ENCODE measurements at regions not wholly inside any gene's neighbourhood (a gene's known extent, or its start where the extent isn't known, plus 50 kb on each side); places are given as distances from the start of the nearest gene placed in this dataset.
A peak's percentile ranks its signal among the peaks of the same experiment; 100 is the strongest.

DNA sequence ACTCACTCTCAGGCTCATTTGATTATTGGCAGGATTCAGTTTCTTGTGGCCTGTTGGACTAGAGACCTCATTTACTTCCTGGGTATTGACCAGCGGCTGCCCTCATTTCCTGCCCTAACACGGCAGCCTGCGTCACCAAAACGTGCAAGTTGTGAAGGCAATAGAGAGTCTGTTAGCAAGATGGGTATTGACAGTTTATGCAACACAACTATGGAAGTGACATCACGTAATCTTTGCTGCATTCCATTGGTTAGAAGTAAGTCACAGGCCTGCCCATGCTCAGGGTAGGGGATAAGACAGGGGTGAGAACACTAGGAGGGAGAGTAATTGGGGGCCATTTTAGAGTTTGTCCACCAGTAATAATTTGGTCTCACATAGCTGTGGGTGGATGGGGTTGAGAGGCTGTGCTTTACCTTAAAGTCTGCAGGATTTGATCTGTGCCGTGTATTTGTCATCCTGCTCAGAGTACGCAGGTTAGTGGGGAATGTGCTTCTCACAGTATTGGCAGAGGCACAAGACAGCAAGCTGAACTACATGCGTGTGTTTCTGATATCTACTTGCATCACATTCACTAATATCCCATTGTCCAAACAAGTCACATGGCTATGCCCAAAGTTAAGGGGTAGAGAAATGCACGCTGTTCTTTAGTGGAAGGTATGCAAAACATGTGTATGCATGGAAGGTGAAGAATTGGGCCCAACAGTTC lies 83.3 kb downstream of the EDEM1 start:
- no peak for ATAC-seq
- H3K9me3 Mint-ChIP-seq: no peaks in the 10 kb centered on the region
- H3K4me1 Mint-ChIP-seq: no peaks in the 10 kb centered on the region
- no peak overlapping the region for H3K27ac Mint-ChIP-seq
- H3K4me3 Mint-ChIP-seq: no peak overlapping the region
- DNase-seq: no peak
- no peaks in the 10 kb centered on the region for H3K27me3 Mint-ChIP-seq

DNA sequence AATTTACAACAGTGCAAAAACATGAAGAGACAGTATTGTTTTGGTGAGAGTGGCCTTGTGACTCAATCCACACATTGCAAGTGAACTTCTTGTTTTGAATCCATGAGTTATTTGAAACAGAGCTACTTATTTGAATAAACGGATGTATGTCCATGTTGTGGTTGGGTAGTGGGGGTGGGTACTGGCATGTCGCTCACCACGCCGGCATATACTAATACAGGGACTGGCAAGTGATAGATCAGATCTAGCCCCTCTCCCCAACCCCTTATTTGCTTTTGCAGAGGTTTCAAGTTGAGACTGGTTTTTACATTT lies 83.8 kb downstream of the EDEM1 start:
- no peak for ATAC-seq
- no peak overlapping the region for H3K4me3 Mint-ChIP-seq
- no peaks in the 10 kb centered on the region for H3K27me3 Mint-ChIP-seq
- no peak for DNase-seq
- H3K9me3 Mint-ChIP-seq: no peaks in the 10 kb centered on the region
- no peaks in the 10 kb centered on the region for H3K4me1 Mint-ChIP-seq
- H3K27ac Mint-ChIP-seq: no peak overlapping the region

DNA sequence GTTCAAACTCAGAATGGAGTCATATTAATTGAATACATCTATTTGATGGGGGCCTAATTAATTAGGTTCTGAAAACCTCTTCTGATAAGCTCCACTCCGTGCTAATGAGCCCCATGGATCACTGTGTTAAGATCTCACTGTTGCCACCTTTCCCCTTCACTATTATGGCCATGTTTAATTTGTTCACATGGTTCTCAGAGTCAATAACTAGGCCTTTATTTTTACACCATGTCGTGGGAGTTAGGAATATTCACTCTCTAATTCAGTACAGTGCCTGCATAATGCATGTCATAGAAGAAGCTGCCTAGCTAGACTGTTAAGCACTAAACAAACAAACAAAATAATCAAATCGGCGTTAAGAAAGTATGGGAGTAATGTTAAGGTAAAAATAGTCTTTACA lies 84.9 kb downstream of the EDEM1 start:
- Mint-ChIP-seq H3K4me1 (no peaks in the 10 kb centered on the region), H3K27me3 (no peaks in the 10 kb centered on the region), H3K4me3 (no peak overlapping the region), H3K9me3 (no peaks in the 10 kb centered on the region), H3K27ac (no peak overlapping the region)
- ATAC-seq: no peak
- no peak for DNase-seq

DNA sequence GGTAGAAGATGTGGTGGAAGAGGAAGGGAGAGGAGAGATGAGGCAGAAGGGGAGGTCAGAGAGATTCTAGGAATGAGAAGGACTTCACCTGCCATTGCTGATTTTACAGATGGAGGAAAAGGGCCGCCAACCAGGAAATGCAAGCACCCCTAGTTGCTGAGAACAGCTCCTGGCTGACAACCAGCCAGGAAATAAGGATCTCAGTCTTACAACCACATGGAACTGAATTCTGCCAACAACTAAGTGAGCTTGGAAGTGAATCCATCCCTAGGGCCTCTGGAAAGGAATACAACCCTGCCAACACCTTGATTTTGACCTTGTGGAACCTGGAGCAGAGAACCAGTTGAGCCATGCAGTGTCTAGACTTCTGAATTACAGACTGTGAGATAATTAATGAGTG lies 86.6 kb downstream of the EDEM1 start:
- H3K27ac Mint-ChIP-seq: no peak overlapping the region
- no peaks in the 10 kb centered on the region for H3K4me1 Mint-ChIP-seq
- DNase-seq (no peak), ATAC-seq (no peak)
- H3K9me3 Mint-ChIP-seq: peaks cover 0 to 5% of the 10 kb centered on the region in 2 donors
- H3K4me3 Mint-ChIP-seq: no peak overlapping the region
- no peaks in the 10 kb centered on the region for H3K27me3 Mint-ChIP-seq

DNA sequence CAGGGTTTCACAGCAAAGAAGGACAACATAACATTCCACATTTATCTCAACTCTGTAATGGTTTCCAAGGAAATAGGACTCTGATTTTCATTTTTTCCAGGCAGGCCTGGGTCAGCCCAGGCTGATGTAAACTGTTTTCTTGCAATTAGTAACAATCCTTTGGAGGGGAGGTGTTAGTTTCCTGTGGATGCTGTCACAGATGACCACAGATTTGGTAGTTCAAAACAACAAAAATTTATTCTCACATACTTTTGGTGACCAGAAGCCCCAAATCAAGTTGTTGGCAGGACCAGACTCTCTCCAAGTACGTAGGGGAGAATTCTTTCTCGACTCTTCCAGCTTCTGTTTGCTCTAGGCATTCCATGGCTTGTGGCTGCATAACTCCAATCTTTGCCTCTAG lies 88.0 kb downstream of the EDEM1 start:
- H3K4me1 Mint-ChIP-seq: no peaks in the 10 kb centered on the region
- H3K27ac Mint-ChIP-seq: no peak overlapping the region
- H3K27me3 Mint-ChIP-seq: no peaks in the 10 kb centered on the region
- H3K9me3 Mint-ChIP-seq: peaks cover 0 to 9% of the 10 kb centered on the region in 2 donors
- DNase-seq (no peak), ATAC-seq (no peak)
- H3K4me3 Mint-ChIP-seq: no peak overlapping the region

DNA sequence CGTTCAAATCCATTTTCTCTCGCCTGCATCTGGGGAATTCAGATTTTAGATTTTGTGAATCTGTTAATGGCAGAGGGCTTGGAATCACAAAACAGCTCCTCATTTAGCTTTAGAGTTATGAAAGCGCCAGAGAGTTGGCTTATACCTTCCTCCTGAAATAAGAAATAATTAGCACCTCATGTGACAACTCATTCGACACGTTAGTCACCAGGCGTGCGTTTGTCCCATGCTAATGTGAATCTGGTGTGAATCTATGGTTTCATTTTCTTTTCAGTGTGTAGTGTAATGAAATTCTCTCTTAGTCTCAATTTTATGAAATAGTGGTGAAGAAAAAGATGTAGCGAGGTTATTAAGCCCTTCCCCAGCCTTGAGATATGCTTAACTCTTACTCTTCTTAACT lies 89.4 kb downstream of the EDEM1 start:
- Mint-ChIP-seq H3K4me3 (no peak overlapping the region), H3K9me3 (peaks cover 7 to 16% of the 10 kb centered on the region in 2 donors)
- DNase-seq: no peak

DNA sequence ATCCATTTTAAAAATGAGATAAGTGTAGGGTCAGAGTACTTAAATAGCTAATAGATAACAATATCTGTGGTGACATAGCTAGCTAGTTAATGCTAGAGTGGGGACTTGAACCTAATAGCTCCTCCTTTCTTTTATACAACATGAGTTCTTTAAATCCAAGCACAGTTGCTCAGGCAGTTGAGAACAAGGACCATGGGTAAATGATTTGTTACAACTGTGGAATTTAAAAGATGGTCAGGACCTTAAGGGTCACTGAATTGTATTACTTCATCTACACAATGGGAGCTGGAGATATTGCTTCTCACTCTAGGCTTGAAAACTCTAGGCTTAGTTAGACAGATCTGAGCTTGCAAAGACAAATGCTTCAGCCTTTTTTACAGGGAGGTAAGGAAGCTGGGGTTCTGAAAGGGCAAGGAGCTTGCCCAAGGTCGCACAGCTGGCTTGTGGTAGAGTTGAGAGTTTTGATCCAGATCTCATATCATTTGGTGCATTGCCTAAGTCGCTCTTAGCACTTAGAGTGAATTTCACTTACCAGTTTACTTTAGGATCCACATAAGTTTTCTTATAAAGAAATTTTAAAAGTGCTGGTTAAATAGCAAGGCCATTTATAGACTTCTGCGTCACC lies 90.2 kb downstream of the EDEM1 start:
- no peak for DNase-seq
- H3K27me3 Mint-ChIP-seq: no peaks in the 10 kb centered on the region
- H3K27ac Mint-ChIP-seq: no peak overlapping the region
- H3K4me3 Mint-ChIP-seq: no peak overlapping the region
- H3K4me1 Mint-ChIP-seq: no peaks in the 10 kb centered on the region
- peaks cover 11 to 22% of the 10 kb centered on the region in 2 donors for H3K9me3 Mint-ChIP-seq
- no peak for ATAC-seq

More for the DNA sequence above, 89.4 kb downstream of the EDEM1 start:
- no peak overlapping the region for H3K27ac Mint-ChIP-seq
- no peaks in the 10 kb centered on the region for H3K27me3 Mint-ChIP-seq
- ATAC-seq: no peak
- H3K4me1 Mint-ChIP-seq: no peaks in the 10 kb centered on the region

DNA sequence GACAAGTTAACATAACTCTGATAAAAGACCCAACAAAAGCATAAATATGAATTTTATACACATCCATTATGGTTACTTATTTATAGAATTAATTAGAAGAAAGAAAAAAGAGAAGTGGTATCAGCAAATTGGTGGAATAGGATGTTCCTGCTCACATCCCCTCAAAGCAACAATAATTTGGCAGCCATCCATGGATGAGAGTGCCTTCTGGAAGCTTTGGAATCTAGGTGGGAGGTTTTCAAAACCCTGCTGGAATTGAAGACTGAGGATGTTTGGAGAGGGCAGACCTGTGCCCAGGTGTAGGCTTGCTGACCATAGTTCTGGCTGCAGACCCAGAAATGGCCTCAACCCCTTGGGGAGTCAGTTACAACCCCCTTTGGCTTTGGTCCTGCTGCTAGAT lies 91.2 kb downstream of the EDEM1 start:
- H3K9me3 Mint-ChIP-seq: peaks cover 11 to 22% of the 10 kb centered on the region in 2 donors
- no peaks in the 10 kb centered on the region for H3K4me1 Mint-ChIP-seq
- no peak overlapping the region for H3K27ac Mint-ChIP-seq
- DNase-seq (no peak), ATAC-seq (no peak)
- H3K27me3 Mint-ChIP-seq: no peaks in the 10 kb centered on the region
- no peak overlapping the region for H3K4me3 Mint-ChIP-seq

DNA sequence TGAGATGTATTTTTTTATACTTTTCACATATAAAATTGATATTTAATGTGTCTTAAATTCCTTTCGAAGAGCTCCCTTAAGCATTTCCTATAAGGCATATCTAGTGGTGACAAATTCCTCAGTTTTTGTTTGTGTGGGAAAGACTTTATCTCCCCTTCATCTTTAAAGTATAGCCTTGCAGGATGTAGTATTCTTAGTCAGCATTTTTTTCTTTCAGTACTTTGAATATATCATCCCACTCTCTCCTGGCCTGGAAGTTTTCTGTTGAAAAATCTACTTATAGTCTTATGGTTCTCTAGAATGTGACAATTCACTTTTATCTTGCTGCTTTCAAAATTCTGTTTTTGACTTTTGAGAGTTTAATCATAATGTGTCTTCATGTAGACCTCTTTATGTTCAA lies 95.2 kb downstream of the EDEM1 start:
- H3K27me3 Mint-ChIP-seq: no peaks in the 10 kb centered on the region
- H3K4me3 Mint-ChIP-seq: no peak overlapping the region
- H3K9me3 Mint-ChIP-seq: peaks cover 22 to 34% of the 10 kb centered on the region in 2 donors
- no peak overlapping the region for H3K27ac Mint-ChIP-seq
- H3K4me1 Mint-ChIP-seq: no peaks in the 10 kb centered on the region
- DNase-seq (no peak), ATAC-seq (no peak)

DNA sequence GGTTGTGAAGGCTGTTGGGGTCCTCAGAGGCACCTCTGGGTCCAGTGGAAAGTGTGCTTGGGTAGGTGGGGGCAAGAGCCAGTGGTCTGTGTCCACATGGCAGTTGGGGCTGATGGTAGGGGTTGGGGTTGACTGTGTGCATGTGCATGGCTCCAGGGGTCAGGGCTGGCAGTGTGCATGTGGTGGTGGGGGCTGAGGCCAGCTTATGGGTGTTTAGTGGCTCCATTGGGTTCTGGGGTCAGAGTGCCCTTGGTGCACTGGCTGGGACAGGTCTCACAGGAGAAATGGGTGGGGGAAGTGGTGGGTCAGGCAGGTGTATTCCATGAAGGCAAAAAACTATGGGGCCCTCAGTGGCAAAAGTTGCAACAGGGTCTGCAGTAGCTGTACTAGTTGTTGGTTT lies 97.9 kb downstream of the EDEM1 start:
- Mint-ChIP-seq H3K27ac (peak overlapping the region in 1 of 2 donors; percentile 45), H3K9me3 (peaks cover 28 to 35% of the 10 kb centered on the region in 2 donors), H3K4me3 (no peak overlapping the region), H3K27me3 (no peaks in the 10 kb centered on the region), H3K4me1 (no peaks in the 10 kb centered on the region)
- ATAC-seq (no peak), DNase-seq (no peak)

DNA sequence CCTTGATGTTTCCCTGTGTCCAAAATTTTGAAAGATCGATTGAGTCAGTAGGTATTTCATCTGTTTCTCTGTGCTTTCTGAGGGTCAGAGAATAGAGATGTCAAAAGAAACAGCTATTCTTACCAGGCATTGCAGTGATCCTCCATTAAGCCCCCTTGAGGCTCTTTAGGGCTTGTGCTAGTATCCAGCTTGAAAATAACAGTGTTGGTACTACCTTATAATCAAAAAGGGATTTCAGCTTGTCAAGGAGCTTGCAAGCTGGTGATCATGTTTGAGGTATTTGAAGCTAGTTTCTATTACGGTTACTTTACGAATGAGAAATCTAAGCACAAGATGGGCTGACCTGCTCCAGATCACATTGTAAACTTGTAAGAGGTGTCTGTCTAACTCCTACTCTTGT lies 103.4 kb downstream of the EDEM1 start:
- Mint-ChIP-seq H3K4me3 (no peak overlapping the region), H3K9me3 (peaks cover 10 to 14% of the 10 kb centered on the region in 2 donors), H3K4me1 (no peaks in the 10 kb centered on the region), H3K27ac (no peak overlapping the region), H3K27me3 (no peaks in the 10 kb centered on the region)
- ATAC-seq (no peak), DNase-seq (no peak)

DNA sequence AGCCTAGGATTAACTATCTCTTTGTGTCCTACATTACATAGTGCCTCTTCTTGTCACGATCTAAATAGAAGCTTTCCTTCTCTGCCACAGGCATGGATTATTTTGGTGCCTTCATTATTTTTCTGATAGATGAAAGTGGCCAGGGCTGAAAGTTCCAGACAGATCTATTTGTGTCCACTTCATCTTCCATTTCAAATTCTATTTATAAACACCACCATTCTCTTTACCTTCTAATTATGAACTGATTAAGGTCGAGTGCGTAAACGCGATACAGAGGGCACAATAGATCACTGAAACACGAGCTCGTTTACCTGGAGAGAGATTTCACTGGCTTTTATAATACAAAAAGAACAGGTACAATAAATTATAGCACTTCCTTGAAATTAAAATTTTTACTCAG lies 105.0 kb downstream of the EDEM1 start:
- H3K27ac Mint-ChIP-seq: no peak overlapping the region
- ATAC-seq (no peak), DNase-seq (no peak)
- no peak overlapping the region for H3K4me3 Mint-ChIP-seq
- peaks cover 9 to 10% of the 10 kb centered on the region in 2 donors for H3K9me3 Mint-ChIP-seq
- H3K4me1 Mint-ChIP-seq: no peaks in the 10 kb centered on the region
- no peaks in the 10 kb centered on the region for H3K27me3 Mint-ChIP-seq

DNA sequence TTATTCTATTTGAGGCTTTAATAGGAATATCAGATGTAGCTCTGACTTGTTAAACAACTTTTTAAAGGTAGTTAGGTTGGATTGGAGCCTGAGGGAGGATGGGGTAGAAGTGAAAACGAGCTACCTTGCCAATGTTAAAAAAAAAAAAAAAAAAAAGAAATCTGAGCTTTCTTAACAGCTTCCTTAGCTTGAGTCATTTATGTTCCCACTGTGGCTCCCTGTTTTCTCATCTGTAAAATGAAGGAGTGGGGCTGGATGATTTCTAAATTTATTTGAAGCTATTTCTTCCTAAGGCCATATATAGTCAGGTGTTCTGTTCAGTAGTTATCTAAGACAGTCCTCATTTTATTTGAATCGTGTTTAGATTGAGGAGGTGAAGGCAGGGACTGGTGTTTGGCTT lies 105.7 kb downstream of the EDEM1 start:
- ATAC-seq (no peak), DNase-seq (no peak)
- Mint-ChIP-seq H3K4me3 (no peak overlapping the region), H3K27ac (no peak overlapping the region), H3K27me3 (no peaks in the 10 kb centered on the region), H3K4me1 (peaks cover 4% of the 10 kb centered on the region), H3K9me3 (peaks cover 6 to 9% of the 10 kb centered on the region in 2 donors)

DNA sequence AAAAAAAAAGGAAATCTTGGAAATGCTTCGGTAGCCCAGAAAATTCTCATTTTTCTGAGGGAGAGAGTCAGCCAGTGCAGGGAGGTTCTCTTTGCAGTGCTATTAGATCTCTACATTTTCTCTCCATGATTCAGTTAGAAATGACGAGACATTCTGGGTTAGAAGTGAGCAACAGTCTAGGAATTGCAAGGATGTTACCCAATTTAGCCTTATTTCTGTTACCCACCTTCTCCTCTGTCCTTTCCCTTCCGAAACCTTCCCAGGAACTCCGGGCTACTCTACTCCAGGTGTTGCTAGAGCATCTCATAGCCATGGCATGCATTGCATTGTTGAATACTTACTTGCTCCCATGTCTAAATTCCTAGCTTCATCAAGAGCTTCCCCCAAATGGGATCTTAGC lies 106.8 kb downstream of the EDEM1 start:
- ATAC-seq: no peak
- Mint-ChIP-seq H3K27ac (no peak overlapping the region), H3K9me3 (peaks cover 0 to 4% of the 10 kb centered on the region in 2 donors), H3K4me3 (no peak overlapping the region), H3K4me1 (peaks cover 4% of the 10 kb centered on the region), H3K27me3 (no peaks in the 10 kb centered on the region)
- DNase-seq: no peak

DNA sequence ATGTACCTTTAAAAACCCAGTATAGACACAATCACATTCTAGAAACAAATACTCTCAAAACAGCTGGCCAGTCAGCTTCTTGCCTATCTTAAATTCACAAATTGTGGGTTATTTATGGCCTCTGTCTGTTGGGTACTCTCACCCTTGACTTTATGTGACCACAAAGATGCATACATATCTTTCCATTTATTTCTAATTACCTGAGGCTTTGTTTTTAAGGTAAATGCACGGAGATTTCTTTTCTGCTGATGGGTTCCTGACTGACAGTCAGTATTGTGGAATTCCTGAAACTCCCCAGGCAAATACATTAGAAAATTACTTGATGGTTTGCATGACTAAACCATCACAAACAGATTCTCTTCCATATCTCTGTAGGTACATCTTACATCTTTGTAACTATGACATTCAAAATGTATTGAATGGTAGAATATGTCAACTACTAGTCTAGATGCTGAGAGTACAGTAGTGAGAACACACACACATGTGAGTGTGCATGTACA lies 107.7 kb downstream of the EDEM1 start:
- Mint-ChIP-seq H3K4me3 (no peak overlapping the region), H3K4me1 (peaks cover 4% of the 10 kb centered on the region), H3K9me3 (peaks cover 0 to 4% of the 10 kb centered on the region in 2 donors), H3K27ac (no peak overlapping the region), H3K27me3 (no peaks in the 10 kb centered on the region)
- ATAC-seq (no peak), DNase-seq (no peak)

DNA sequence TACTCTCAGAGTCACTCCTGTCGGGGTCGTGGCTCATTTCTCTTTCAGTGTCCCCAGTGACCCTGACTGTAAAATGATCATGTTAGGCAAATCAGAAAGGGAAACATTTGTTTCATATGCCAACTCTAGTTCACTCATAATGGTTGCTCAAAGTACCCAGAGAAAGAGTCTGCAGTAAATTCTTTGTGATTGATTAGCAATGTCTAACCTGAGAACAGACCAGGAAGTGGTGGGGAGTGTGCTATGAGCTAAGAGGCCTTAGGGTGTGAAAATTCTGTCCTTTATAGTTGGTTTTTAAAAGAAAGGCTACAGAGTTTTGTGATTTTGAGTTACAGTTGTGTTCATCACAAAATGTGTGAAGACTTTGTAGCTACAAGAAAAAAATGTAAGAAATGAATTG lies 108.9 kb downstream of the EDEM1 start:
- H3K4me1 Mint-ChIP-seq: peaks cover 4% of the 10 kb centered on the region
- DNase-seq: no peak
- peak; percentile 75 for ATAC-seq
- H3K4me3 Mint-ChIP-seq: no peak overlapping the region
- H3K27ac Mint-ChIP-seq: no peak overlapping the region
- peaks cover 0 to 4% of the 10 kb centered on the region in 2 donors for H3K9me3 Mint-ChIP-seq
- no peaks in the 10 kb centered on the region for H3K27me3 Mint-ChIP-seq

DNA sequence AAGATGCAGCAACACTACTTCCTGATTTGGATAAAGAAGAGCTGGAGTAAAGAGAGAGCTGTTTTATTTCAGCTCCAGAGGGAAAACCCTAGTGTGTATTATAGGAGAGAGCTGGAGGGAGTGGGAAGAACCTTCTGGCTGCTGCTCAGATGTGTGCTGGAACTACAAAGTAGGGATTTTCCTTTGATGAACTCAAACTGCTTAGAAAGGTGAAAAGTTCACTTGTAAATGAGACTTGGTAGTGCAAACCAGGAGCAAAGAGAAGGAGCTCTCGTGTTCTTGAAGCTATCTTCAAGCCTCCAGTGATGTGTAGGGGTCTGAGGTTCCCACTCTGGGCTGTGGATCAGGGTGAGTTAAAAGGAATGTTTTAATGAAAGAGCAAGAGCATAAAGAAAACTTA lies 110.4 kb downstream of the EDEM1 start:
- DNase-seq (no peak), ATAC-seq (no peak)
- Mint-ChIP-seq H3K4me1 (peaks cover 4% of the 10 kb centered on the region), H3K4me3 (no peak overlapping the region), H3K27me3 (no peaks in the 10 kb centered on the region), H3K9me3 (peaks cover 0 to 4% of the 10 kb centered on the region in 2 donors), H3K27ac (no peak overlapping the region)
